ENCODE measurements at regions not wholly inside any gene's neighbourhood (a gene's known extent, or its start where the extent isn't known, plus 50 kb on each side); places are given as distances from the start of the nearest gene placed in this dataset.

- H3K9me3 Mint-ChIP-seq (ENCODE audit: low read depth) = no peaks in the 10 kb centered on the region
- DNase-seq (ENCODE audit: low spot score, unreplicated experiment) = no peak
- no peak overlapping the region for H3K4me3 Mint-ChIP-seq (ENCODE audit: low read depth)
- peaks cover 16% of the 10 kb centered on the region for H3K4me1 Mint-ChIP-seq (ENCODE audit: low read depth)
- no peak overlapping the region for H3K27ac Mint-ChIP-seq
- no peaks in the 10 kb centered on the region for H3K36me3 Mint-ChIP-seq (ENCODE audit: insufficient read depth)
- H3K27me3 Mint-ChIP-seq = peaks cover 46% of the 10 kb centered on the region
- TF ChIP-seq CTCF (IDR thresholded peaks at IDR 0.05; ENCODE audit: unreplicated experiment) = no peak
These were observed 604.7 kb upstream of the SALL1 start for GRCh38 chr16:51755577-51756355.

- no peaks in the 10 kb centered on the region for H3K9me3 Mint-ChIP-seq (ENCODE audit: low read depth)
- H3K4me1 Mint-ChIP-seq (ENCODE audit: low read depth) = peaks cover 15% of the 10 kb centered on the region
- H3K4me3 Mint-ChIP-seq (ENCODE audit: low read depth) = no peak overlapping the region
- DNase-seq (ENCODE audit: low spot score, unreplicated experiment) = no peak
- no peaks in the 10 kb centered on the region for H3K36me3 Mint-ChIP-seq (ENCODE audit: insufficient read depth)
- TF ChIP-seq CTCF (IDR thresholded peaks at IDR 0.05; ENCODE audit: unreplicated experiment) = no peak
- peaks cover 43% of the 10 kb centered on the region for H3K27me3 Mint-ChIP-seq
- no peak overlapping the region for H3K27ac Mint-ChIP-seq
These were observed 604.0 kb upstream of the SALL1 start for GRCh38 chr16:51755039-51755501.

GRCh38 chr16:51753467-51754127 lies 602.5 kb upstream of the SALL1 start:
- Mint-ChIP-seq H3K27ac (no peak overlapping the region), H3K4me1 (ENCODE audit: low read depth) (peaks cover 7% of the 10 kb centered on the region), H3K4me3 (ENCODE audit: low read depth) (no peak overlapping the region), H3K9me3 (ENCODE audit: low read depth) (no peaks in the 10 kb centered on the region), H3K27me3 (peaks cover 33% of the 10 kb centered on the region), H3K36me3 (ENCODE audit: insufficient read depth) (no peaks in the 10 kb centered on the region)
- DNase-seq (ENCODE audit: low spot score, unreplicated experiment) = no peak
- TF ChIP-seq CTCF (IDR thresholded peaks at IDR 0.05; ENCODE audit: unreplicated experiment) = no peak

GRCh38 chr16:51752438-51752995 lies 601.4 kb upstream of the SALL1 start:
- peaks cover 34% of the 10 kb centered on the region for H3K27me3 Mint-ChIP-seq
- no peak for TF ChIP-seq CTCF (IDR thresholded peaks at IDR 0.05; ENCODE audit: unreplicated experiment)
- DNase-seq (ENCODE audit: low spot score, unreplicated experiment) = no peak
- H3K36me3 Mint-ChIP-seq (ENCODE audit: insufficient read depth) = no peaks in the 10 kb centered on the region
- H3K27ac Mint-ChIP-seq = no peak overlapping the region
- H3K9me3 Mint-ChIP-seq (ENCODE audit: low read depth) = no peaks in the 10 kb centered on the region
- H3K4me3 Mint-ChIP-seq (ENCODE audit: low read depth) = no peak overlapping the region
- H3K4me1 Mint-ChIP-seq (ENCODE audit: low read depth) = peaks cover 9% of the 10 kb centered on the region

- no peak for DNase-seq (ENCODE audit: low spot score, unreplicated experiment)
- Mint-ChIP-seq H3K27me3 (peaks cover 3% of the 10 kb centered on the region), H3K27ac (no peak overlapping the region), H3K36me3 (ENCODE audit: insufficient read depth) (peaks cover 2% of the 10 kb centered on the region), H3K4me3 (ENCODE audit: low read depth) (no peak overlapping the region), H3K9me3 (ENCODE audit: low read depth) (peaks cover 22% of the 10 kb centered on the region), H3K4me1 (ENCODE audit: low read depth) (peaks cover 9% of the 10 kb centered on the region)
- TF ChIP-seq CTCF (IDR thresholded peaks at IDR 0.05; ENCODE audit: unreplicated experiment) = no peak
These were observed 596.3 kb upstream of the SALL1 start for GRCh38 chr16:51747329-51747728.
